Peyer's patch (tissue), 4 donors: ENCODE measurements at regions not wholly inside any gene's neighbourhood (a gene's known extent, or its start where the extent isn't known, plus 50 kb on each side); places are given as distances from the start of the nearest gene placed in this dataset.

ENCODE experiments used
- CTCF ChIP-seq, 6 experiments: fragments of 450-650 bp in 4 of 6; fragments of 200-600 bp in 2 of 6; sonication (generic) in 1 of 6; IDR thresholded peaks; one replicate each; pipeline ENCODE4 v1.5.1; 2017 to 2019; ENCODE audit warnings: antibody characterized with exemption in 6 of 6, mild to moderate bottlenecking in 3 of 6, moderate library complexity in 1 of 6
- POLR2A ChIP-seq, 2 donors: fragments of 450-650 bp; IDR thresholded peaks; one replicate each; pipeline ENCODE4 v1.5.1; 2017; ENCODE audit warnings: antibody characterized with exemption in 2 of 2, mild to moderate bottlenecking in 2 of 2, moderate library complexity in 2 of 2

- TF ChIP-seq CTCF (IDR thresholded peaks at IDR 0.05), result no peak
- no peak for TF ChIP-seq POLR2A (IDR thresholded peaks at IDR 0.05)
Observed at GRCh38 chr7:112670193-112670592, 120.0 kb downstream of the TMEM168 start.
